Activated CD4-positive, alpha-beta memory T cell treated with anti-CD3 and anti-CD28 coated beads for 36 hours (primary cell): ENCODE measurements at regions not wholly inside any gene's neighbourhood (a gene's known extent, or its start where the extent isn't known, plus 50 kb on each side); places are given as distances from the start of the nearest gene placed in this dataset.
"Not testable (repeated sequence)": the region's sequence is repeated elsewhere in the genome, so short reads cannot be mapped to it uniquely, and the experiment has no call there.

Source experiments
- CTCF ChIA-PET: fragments of 350-600 bp; sonication (Branson Sonifier 250); formaldehyde crosslinking; loops from one replicate; lab custom pipeline; 2021; ENCODE audit warnings: antibody characterized with exemption, inconsistent platforms; lab: Charles Lee
- POLR2A ChIA-PET: fragments of 350-600 bp; sonication (Branson Sonifier 250); formaldehyde crosslinking; loops from one replicate; lab custom pipeline; 2021; ENCODE audit warnings: antibody characterized with exemption; lab: Charles Lee
- DNase-seq: peaks from one replicate; pipeline ENCODE4 v3.0.0-alpha.2; 2020
- H3K27ac Mint-ChIP-seq: one replicate; pipeline ENCODE4 v1.8.0; 2021; ENCODE audit warnings: mixed read lengths
- H3K27me3 Mint-ChIP-seq: one replicate; pipeline ENCODE4 v1.8.0; 2021; ENCODE audit warnings: mixed read lengths
- H3K36me3 Mint-ChIP-seq: one replicate; pipeline ENCODE4 v1.8.0; 2021; ENCODE audit warnings: mixed read lengths
- H3K4me1 Mint-ChIP-seq: one replicate; pipeline ENCODE4 v1.8.0; 2021; ENCODE audit warnings: low read depth, mixed read lengths
- H3K4me3 Mint-ChIP-seq: one replicate; pipeline ENCODE4 v1.8.0; 2021; ENCODE audit warnings: mild to moderate bottlenecking, mixed read lengths
- H3K9me3 Mint-ChIP-seq: one replicate; pipeline ENCODE4 v1.8.0; 2021; ENCODE audit warnings: mixed read lengths
- intact Hi-C: fragments of 100-400 bp; cut with micrococcal nuclease; formaldehyde crosslinking; loops from one replicate; pipeline ENCODE4 v1.15.1; 2023

- Mint-ChIP-seq H3K4me3 (no peak overlapping the region), H3K36me3 (no peaks in the 10 kb centered on the region), H3K4me1 (no peaks in the 10 kb centered on the region), H3K27me3 (peaks cover 5% of the 10 kb centered on the region), H3K9me3 (no peaks in the 10 kb centered on the region), H3K27ac (no peak overlapping the region)
- ChIA-PET POLR2A (no interaction called here), CTCF (no interaction called here)
- no peak for DNase-seq
- intact Hi-C loops: no loop called here
Observed at GRCh38 chr9:135410421-135410820, 69.2 kb upstream of the PPP1R26 start.

- no peak for DNase-seq
- H3K4me3 Mint-ChIP-seq: no peak overlapping the region
- no peaks in the 10 kb centered on the region for H3K4me1 Mint-ChIP-seq
- H3K36me3 Mint-ChIP-seq: no peaks in the 10 kb centered on the region
- intact Hi-C loops: no loop called here
- ChIA-PET POLR2A (no interaction called here), CTCF (interaction anchor here (0.6 to 0.9 kb wide), 3 partner anchors 48 to 962 kb away, joined by 3 to 5 read pairs (median 4); no protein-coding TSS in a partner anchor)
- no peak overlapping the region for H3K27ac Mint-ChIP-seq
- H3K27me3 Mint-ChIP-seq: peaks cover 5% of the 10 kb centered on the region
- no peaks in the 10 kb centered on the region for H3K9me3 Mint-ChIP-seq
Observed at GRCh38 chr9:135410831-135411473, 68.6 kb upstream of the PPP1R26 start.

- H3K27me3 Mint-ChIP-seq, H3K9me3 Mint-ChIP-seq, H3K4me1 Mint-ChIP-seq, H3K36me3 Mint-ChIP-seq, DNase-seq, POLR2A ChIA-PET, H3K27ac Mint-ChIP-seq, H3K4me3 Mint-ChIP-seq: not testable (repeated sequence)
- intact Hi-C loops: loop anchor here (2.0 kb wide), 1 partner anchor 325 kb away; the partner anchor contains the start of gene OLFM1
- CTCF ChIA-PET: interaction anchor here (0.9 kb wide), 1 partner anchor 962 kb away, joined by 3 read pairs; no protein-coding TSS in a partner anchor
Observed at GRCh38 chr9:135411605-135412004, 68.0 kb upstream of the PPP1R26 start.

- POLR2A ChIA-PET, H3K36me3 Mint-ChIP-seq, H3K27ac Mint-ChIP-seq: not testable (repeated sequence)
Observed at GRCh38 chr9:135412315-135413085, 67.1 kb upstream of the PPP1R26 start.

GRCh38 chr9:135413086-135413375 is 66.6 kb upstream of the PPP1R26 start:
- no peak overlapping the region for H3K27ac Mint-ChIP-seq
- intact Hi-C loops: loop anchor here (2.0 kb wide), 1 partner anchor 326 kb away; the partner anchor contains the start of gene OLFM1
- no peaks in the 10 kb centered on the region for H3K9me3 Mint-ChIP-seq
- H3K4me1 Mint-ChIP-seq: no peaks in the 10 kb centered on the region
- POLR2A ChIA-PET: no interaction called here
- no peaks in the 10 kb centered on the region for H3K36me3 Mint-ChIP-seq
- no peak overlapping the region for H3K4me3 Mint-ChIP-seq
- DNase-seq: no peak
- H3K27me3 Mint-ChIP-seq: peaks cover 5% of the 10 kb centered on the region
- CTCF ChIA-PET: interaction anchor here (0.6 to 1.2 kb wide), 7 partner anchors 8 to 1244 kb away, joined by 3 to 4 read pairs (median 3); no protein-coding TSS in a partner anchor

More at GRCh38 chr9:135412315-135413085, 67.1 kb upstream of the PPP1R26 start:
- H3K9me3 Mint-ChIP-seq, H3K4me3 Mint-ChIP-seq, H3K4me1 Mint-ChIP-seq, H3K27me3 Mint-ChIP-seq: not testable (repeated sequence)
- intact Hi-C loops: loop anchor here (2.0 kb wide), 1 partner anchor 326 kb away; the partner anchor contains the start of gene OLFM1
- CTCF ChIA-PET: interaction anchor here (0.6 to 1.2 kb wide), 7 partner anchors 8 to 1243 kb away, joined by 3 to 4 read pairs (median 3); no protein-coding TSS in a partner anchor
- DNase-seq: peak; percentile 77

- ChIA-PET CTCF (interaction anchor here (0.6 to 1.2 kb wide), 4 partner anchors 25 to 964 kb away, joined by 3 to 4 read pairs (median 3); no protein-coding TSS in a partner anchor), POLR2A (no interaction called here)
- Mint-ChIP-seq H3K27ac (no peak overlapping the region), H3K36me3 (no peaks in the 10 kb centered on the region), H3K4me3 (no peak overlapping the region), H3K27me3 (peaks cover 5% of the 10 kb centered on the region), H3K4me1 (no peaks in the 10 kb centered on the region), H3K9me3 (no peaks in the 10 kb centered on the region)
- DNase-seq: no peak
- intact Hi-C loops: loop anchor here (2.0 kb wide), 1 partner anchor 327 kb away; the partner anchor contains the start of gene OLFM1
Observed at GRCh38 chr9:135413461-135413860, 66.1 kb upstream of the PPP1R26 start.

- ChIA-PET POLR2A (no interaction called here), CTCF (interaction anchor here (0.7 to 0.9 kb wide), 2 partner anchors 26 to 52 kb away, joined by 3 to 4 read pairs; no protein-coding TSS in a partner anchor)
- no peaks in the 10 kb centered on the region for H3K4me1 Mint-ChIP-seq
- no peak for DNase-seq
- no peaks in the 10 kb centered on the region for H3K36me3 Mint-ChIP-seq
- H3K27me3 Mint-ChIP-seq: peaks cover 8% of the 10 kb centered on the region
- H3K4me3 Mint-ChIP-seq: no peak overlapping the region
- no peaks in the 10 kb centered on the region for H3K9me3 Mint-ChIP-seq
- intact Hi-C loops: no loop called here
- H3K27ac Mint-ChIP-seq: no peak overlapping the region
Observed at GRCh38 chr9:135414293-135414692, 65.3 kb upstream of the PPP1R26 start.

GRCh38 chr9:135415586-135415985 is 64.0 kb upstream of the PPP1R26 start:
- Mint-ChIP-seq H3K4me1 (no peaks in the 10 kb centered on the region), H3K36me3 (no peaks in the 10 kb centered on the region), H3K27me3 (peaks cover 11% of the 10 kb centered on the region), H3K9me3 (no peaks in the 10 kb centered on the region), H3K27ac (no peak overlapping the region), H3K4me3 (no peak overlapping the region)
- no peak for DNase-seq
- intact Hi-C loops: no loop called here
- CTCF ChIA-PET: no interaction called here
- POLR2A ChIA-PET: no interaction called here

- CTCF ChIA-PET: no interaction called here
- intact Hi-C loops: no loop called here
Observed at GRCh38 chr9:135416664-135417290, 62.8 kb upstream of the PPP1R26 start.

GRCh38 chr9:135418161-135418560 is 61.4 kb upstream of the PPP1R26 start:
- POLR2A ChIA-PET: no interaction called here
- Mint-ChIP-seq H3K27ac (no peak overlapping the region), H3K4me3 (no peak overlapping the region), H3K4me1 (no peaks in the 10 kb centered on the region), H3K27me3 (peaks cover 12% of the 10 kb centered on the region), H3K9me3 (no peaks in the 10 kb centered on the region), H3K36me3 (no peaks in the 10 kb centered on the region)
- CTCF ChIA-PET: no interaction called here
- DNase-seq: no peak
- intact Hi-C loops: no loop called here

More at GRCh38 chr9:135416664-135417290, 62.8 kb upstream of the PPP1R26 start:
- DNase-seq: no peak
- peaks cover 11% of the 10 kb centered on the region for H3K27me3 Mint-ChIP-seq
- H3K4me1 Mint-ChIP-seq: no peaks in the 10 kb centered on the region
- H3K36me3 Mint-ChIP-seq: no peaks in the 10 kb centered on the region
- H3K27ac Mint-ChIP-seq: no peak overlapping the region
- H3K4me3 Mint-ChIP-seq: no peak overlapping the region
- POLR2A ChIA-PET: no interaction called here
- no peaks in the 10 kb centered on the region for H3K9me3 Mint-ChIP-seq

- intact Hi-C loops: no loop called here
- ChIA-PET POLR2A (no interaction called here), CTCF (no interaction called here)
- Mint-ChIP-seq H3K27ac (no peak overlapping the region), H3K9me3 (peaks cover 6% of the 10 kb centered on the region), H3K27me3 (peaks cover 15% of the 10 kb centered on the region), H3K4me3 (no peak overlapping the region), H3K4me1 (no peaks in the 10 kb centered on the region), H3K36me3 (no peaks in the 10 kb centered on the region)
- DNase-seq: no peak
Observed at GRCh38 chr9:135419106-135419505, 60.5 kb upstream of the PPP1R26 start.

GRCh38 chr9:135422341-135422944 is 57.1 kb upstream of the PPP1R26 start:
- CTCF ChIA-PET: no interaction called here
- Mint-ChIP-seq H3K9me3 (peaks cover 6% of the 10 kb centered on the region), H3K27me3 (peaks cover 21% of the 10 kb centered on the region), H3K4me1 (no peaks in the 10 kb centered on the region), H3K36me3 (no peaks in the 10 kb centered on the region), H3K27ac (no peak overlapping the region), H3K4me3 (no peak overlapping the region)
- DNase-seq: no peak
- intact Hi-C loops: no loop called here
- POLR2A ChIA-PET: no interaction called here
